GM19455 (cell line): ENCODE measurements at regions not wholly inside any gene's neighbourhood (a gene's known extent, or its start where the extent isn't known, plus 50 kb on each side); places are given as distances from the start of the nearest gene placed in this dataset.
"Not testable (repeated sequence)": the region's sequence is repeated elsewhere in the genome, so short reads cannot be mapped to it uniquely, and the experiment has no call there.

Experiments
- ATAC-seq: cut with Tn5 transposase; IDR thresholded peaks from one replicate; pipeline ENCODE4 v1.9.1; 2021; ENCODE audit not compliant: unreplicated experiment

DNA sequence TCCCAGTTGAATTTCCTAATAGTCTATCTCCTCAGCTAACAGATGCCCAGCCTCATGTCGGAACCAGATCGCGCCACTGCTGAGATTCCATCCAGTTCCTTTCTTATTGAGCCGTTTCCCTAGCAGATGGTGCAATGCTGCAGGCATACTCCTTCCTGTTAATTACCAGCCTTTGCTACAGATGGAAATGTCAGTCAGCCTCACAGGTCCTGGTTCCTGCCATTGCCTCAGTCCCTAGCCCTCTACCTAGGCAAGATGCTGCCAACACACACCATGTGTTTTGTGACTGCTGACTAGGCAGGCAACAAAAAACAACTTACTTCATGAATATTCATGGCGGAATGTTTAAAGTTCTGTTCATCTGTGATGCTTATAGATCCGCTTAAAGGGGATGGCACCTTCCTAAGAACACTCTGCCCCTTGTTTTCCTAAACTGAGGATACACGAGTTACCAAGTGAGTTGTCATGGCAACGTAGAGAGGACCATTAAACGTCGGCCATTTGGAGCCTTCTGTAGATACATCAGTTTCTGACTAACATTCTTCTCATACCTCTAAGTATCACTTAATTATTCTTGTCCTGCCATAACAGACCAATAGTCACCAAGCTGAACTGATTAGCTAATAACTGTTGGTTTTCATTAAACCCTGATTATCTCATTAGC lies 749.5 kb downstream of the RNF144A start:
- no peak for ATAC-seq

DNA sequence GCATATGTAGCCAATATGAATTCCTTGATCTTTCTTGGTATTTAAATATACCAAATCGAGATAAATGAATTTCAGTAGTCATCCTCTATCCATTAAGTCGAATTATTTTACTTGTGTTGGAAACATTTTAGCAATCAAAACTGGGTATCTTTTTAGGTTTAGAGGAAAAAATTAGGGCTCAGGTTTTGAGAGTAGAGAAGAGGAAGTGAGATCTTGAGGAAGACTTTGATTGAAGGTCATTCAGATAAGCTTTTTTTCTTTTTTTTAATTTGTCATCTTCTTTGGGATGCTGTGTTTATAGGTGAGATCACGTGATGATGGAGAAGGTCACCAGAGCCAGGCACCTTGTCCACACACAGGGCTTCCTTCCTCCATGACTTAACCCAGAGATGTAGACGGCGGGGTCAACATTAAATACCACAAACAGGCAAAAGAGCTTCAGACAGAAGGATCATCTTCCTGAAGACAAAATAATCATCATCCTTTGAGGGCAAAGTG lies 750.1 kb downstream of the RNF144A start:
- ATAC-seq = no peak

DNA sequence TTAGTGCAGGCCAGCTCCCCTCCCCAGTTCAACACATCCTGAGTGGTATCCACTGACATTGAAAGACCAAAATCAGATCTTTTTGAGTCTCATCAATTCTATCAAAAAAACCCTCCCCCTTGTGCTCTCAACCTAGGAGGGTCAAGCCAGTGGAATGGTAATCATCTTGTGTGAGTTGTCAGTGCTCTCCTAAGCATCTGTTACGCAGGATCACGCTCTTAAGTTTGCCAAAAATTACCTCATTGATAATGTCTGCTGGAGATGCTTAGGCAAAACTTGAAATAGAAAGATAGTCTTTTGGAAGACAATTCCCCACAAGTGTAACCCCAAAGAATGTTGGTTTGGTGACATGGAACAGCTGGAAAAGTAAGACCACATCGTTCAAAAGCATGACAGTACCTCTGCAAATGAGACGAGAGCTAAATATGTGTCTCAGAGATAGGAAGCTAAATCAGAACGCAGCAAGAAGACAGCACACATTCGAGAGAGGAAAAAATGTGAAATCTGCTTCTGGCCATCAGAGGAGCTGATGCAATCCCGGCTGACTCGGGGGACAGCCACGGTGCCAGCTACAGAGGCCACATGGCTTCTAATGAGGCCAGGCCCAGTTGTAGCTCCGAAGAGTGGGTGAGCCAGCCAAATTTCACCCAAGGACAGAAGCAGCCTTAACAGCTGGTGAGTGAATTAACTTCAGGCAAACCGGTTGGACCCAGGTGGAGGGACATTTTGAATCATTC lies 753.9 kb downstream of the RNF144A start:
- ATAC-seq = no peak

DNA sequence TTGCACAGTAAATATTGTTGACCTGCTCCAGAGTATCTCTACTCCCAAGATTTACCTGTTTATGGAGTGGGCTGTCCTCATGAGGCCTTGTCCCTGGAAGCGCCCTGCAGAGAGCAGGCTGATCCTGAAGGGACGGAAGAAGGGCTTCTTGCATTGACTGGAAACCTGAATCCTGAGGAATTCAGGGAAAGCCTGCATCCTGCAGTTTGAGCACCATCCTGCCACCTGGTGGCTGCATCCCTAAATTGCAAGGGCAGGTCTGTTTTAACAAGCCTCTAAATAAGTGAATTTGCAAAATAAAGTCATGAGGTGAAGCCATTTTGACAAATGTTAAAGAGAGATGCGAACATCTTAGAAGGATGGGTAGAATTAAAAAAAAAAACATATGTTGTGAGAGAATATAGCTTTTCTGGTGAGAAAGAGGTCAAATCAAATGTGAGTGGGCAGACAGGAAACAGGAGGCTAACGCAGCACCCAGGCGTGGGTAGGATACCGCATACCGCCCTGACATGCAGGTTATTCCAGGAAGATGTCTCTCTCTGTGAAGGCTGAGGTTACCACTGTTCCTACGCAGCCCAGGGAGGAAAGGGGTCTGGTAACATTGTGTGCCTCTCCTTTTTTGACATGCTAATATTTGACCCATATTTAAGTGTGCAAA lies 754.9 kb downstream of the RNF144A start:
- ATAC-seq = no peak

DNA sequence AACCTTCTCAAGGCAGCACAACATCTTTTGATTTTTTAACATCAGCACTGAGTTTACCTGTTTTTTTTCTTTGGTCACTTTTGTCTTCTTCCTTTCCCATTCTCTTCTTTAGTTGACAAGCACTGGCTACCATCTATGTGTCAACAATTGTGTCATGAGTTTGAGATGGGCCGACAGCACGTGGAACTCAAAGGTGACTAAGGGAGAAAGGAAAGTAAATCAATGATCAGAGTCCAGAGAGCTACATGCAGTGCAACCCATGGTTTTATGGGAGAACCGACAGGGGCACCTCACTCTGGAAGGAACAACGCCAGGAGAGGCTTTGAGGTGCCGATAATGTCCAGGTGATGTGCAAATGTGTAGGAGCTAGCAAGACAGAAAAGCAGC lies 755.5 kb downstream of the RNF144A start:
- no peak for ATAC-seq

DNA sequence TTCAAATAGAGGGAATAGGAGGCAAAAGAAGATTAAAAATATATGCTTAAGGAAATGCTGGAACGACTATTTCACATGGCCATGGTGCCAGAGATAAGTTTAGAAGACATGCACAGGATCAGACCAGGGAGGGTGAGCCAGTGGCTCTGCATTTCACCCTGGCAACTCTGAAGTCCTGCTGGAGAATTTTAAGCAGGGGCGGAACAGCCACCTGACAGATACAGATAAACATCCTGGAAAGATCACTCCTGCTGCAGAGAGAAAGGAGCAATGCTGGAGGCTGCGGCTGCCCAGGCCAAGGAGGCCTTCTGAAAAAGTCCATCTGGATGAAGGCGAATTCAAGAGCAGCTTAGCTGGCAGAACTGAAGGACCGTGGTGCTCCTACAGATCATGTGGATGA lies 755.9 kb downstream of the RNF144A start:
- ATAC-seq = no peak

DNA sequence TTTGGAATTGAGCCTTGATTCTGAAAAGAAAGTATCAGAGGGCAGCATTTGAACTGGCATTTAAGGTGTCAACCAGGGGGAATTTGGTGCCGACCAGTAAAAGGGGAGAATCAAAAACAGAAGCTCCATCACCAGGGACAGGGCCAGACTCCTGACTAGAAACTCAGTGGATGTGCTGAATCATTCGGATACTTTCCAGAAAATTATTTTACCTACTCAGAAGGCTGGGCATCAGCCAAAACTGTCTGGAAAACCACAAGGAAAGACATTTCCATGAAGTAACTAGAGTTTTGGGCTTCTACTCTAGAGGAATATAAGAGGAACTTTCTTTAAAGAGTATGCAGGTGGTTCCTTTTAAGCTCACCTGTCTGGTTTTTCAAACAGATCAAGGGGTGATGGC lies 756.6 kb downstream of the RNF144A start:
- no peak for ATAC-seq

DNA sequence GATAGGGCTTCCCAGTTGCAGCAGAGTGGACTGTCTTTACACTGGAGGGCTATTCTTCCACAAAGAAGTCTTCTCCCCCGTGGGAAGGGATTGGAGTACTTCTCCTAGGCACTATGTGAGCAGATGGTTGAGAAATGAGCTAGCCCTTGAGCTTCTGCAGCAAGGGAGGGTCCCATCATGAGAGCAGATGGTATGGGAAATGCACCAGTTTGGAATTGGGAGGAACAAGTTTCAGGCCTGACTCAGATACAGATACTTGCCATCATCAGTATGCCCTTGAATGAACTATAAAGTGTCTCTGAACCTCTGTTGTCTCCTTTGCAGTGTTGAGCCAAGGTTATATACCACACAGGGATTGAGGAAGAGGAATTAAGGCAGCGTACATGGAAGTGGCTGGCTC lies 757.4 kb downstream of the RNF144A start:
- no peak for ATAC-seq

DNA sequence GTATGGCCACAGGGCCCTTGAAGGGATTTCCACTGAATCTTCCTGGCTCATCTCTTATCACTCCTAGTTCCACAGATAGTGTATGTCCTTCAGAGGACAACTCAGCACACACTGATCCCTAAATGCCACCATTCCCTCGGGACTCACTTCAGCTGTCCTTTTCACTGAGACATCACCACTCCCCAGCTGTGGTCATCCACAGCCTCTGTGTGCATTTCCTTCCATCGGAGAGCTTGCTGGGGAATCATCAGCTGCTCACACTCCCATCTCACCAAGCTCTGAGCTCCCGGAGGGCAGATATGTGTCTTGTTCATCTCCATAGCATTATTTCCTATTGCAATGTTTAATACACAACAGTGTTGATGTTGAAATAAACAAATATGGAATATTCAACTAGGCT lies 759.5 kb downstream of the RNF144A start:
- ATAC-seq = no peak

DNA sequence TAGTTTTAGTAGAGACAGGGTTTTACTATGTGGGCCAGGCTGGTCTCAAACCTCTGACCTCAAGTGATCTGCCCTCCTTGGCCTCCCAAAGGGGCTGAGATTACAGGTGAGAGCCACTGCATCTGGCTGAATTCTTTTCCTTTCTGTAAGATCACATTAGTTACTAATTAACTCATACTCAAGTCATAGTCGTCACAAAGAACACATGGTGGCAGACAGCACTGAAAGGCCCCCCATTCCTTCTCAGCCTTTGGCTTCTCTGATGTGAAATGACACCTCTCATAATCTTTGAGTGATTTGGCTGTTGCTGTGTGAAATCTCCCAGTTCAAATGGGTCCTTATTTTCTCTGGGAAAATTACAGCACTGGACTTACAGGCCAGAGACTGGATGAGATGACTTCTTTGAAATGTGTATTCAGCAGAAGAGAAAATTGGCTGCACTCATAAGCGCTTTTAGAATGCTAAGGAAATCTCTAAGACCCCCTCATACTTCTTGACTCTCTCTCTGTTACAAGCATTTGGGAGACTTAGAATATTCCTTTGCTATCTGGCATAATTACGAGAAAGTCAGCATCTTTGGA lies 764.8 kb downstream of the RNF144A start:
- no peak for ATAC-seq

DNA sequence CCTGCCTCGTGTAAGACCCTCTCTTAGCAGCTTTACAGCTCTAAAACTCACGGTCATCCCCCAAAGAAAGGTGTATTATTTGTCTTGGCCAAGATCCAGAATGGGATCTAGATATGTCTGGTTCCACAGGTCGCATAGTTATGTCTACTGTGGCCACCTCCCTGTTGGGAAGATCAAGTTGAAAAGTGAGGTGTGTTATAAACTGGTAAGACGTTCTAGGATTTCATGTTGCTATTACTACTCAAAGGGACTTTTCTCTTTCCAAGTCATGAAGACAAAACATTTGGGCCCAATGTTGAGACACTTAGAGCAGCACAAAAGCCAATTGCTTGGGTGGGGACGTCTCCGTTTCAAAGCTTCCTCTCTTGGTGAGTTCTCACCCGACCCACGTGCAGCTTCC lies 766.0 kb downstream of the RNF144A start:
- no peak for ATAC-seq

DNA sequence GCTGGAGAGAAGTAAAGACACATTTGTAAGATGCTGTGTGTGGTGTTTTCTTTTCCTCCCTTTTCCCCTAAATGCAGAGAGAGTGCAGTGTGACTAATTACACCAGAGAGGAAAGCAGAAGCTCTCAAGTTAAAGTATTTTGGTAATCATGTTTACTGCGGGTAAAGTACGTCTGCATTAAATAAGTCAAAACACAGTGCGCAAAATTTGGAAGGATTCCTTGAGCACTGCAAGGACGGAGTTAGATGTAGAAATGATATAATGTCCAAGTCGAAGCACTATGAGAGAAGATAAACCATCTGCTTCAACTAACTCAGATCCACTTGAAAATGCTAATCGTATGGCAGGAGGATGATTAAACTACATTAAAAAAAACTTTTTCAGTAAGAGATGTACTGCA lies 766.5 kb downstream of the RNF144A start:
- no peak for ATAC-seq

DNA sequence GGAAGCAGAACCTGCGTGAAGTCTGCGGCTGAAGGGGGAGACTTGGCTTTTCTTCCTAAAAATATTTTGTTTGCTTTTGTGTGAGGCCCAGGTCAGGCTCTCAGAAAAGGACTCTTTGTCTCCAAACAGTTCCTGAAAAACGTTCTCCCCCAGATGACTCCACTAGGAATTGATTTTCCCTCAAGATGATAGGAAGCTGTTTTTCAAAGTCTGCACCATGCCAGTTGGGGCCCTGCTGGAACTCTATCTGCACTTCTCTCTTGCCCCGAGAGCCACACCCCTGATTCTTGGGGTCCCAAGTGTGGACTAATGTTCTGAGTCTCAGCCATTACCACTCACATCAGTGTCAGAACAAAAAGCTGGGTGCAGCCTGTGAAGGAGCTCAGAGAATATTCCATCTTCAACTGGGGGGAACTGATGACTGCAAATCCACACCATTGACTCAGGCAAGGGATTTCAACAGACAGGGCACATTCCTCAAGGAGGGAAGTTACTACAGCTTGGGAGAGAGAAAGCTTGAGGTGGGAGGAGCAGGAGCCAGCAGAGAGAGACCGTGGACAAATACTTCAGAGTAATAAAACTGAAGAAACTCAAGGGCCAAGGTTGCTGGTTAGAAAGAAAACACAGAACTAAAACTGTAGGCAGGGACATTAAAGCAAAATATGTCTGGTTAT lies 768.3 kb downstream of the RNF144A start:
- no peak for ATAC-seq

DNA sequence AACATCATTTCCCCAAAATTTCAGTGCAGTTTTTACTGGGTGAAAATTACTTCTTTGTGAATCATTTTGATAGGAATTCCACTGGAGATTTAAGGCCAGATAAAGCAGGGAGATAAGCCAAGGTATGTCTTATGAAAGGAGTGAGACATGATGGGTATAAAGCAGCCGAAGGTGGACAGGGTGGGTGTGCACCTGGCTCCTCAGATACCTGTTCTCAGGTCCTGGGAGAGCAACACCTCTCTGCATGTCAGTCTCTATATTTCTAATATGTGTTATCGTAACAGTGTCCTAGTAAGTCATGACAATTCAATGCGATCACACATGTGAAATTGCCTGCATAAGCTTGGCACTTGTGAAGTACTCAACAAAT lies 768.8 kb downstream of the RNF144A start:
- ATAC-seq = no peak

DNA sequence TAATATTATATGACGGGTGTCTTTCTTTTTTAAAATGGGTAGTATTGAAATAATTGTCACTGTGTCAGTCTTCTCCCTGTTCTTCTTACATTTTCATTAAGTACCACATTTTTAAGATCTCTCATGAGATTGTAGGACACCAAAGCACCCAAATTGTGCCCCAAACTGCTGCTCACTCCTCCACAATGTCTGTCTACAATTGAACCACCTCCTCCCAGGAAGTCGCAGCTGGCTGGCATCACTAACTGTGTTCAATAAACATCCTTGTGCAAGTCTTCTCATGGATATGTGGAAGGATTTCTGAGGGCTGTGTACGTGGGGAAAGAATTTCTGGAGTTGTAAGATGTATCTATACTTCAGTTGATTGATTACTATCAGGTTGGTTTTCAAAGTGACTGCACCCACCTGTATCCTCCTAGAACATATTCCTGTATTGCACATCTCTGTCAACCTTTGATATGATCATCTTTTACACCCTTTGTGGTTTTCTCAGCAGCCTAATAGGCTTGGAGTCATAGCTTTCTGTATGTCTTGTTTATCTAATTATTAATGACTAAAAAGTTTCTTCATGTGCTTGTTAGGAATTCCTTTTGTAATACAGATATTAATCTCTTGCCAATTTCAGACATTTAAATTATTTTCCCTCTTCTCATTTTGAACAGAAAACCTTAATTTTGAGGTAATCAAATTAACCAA lies 774.9 kb downstream of the RNF144A start:
- ATAC-seq = no peak

DNA sequence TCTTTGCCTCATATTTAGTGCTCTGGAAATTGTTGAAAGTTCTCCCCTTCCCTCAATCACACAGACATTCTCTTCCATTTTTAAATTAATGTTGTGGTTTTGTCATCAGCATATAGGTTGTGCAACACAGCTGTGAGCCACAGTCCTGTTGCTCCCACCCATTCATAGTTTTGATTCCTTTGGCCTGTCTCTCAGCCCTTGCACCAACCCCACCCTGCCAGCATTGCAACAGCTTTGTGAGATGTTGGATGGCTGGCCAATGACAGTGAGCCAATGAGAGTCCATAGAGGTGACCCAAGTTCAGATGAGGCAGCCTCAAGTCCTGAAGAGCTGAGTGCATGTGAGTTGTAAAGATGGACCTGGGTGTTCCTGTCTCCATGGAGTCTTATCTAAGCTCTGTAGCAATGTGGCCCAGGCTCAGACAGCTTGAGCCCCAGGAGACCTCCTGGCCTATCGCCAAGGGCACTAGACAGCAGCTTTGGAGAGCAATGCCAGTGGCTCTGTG lies 775.5 kb downstream of the RNF144A start:
- no peak for ATAC-seq

DNA sequence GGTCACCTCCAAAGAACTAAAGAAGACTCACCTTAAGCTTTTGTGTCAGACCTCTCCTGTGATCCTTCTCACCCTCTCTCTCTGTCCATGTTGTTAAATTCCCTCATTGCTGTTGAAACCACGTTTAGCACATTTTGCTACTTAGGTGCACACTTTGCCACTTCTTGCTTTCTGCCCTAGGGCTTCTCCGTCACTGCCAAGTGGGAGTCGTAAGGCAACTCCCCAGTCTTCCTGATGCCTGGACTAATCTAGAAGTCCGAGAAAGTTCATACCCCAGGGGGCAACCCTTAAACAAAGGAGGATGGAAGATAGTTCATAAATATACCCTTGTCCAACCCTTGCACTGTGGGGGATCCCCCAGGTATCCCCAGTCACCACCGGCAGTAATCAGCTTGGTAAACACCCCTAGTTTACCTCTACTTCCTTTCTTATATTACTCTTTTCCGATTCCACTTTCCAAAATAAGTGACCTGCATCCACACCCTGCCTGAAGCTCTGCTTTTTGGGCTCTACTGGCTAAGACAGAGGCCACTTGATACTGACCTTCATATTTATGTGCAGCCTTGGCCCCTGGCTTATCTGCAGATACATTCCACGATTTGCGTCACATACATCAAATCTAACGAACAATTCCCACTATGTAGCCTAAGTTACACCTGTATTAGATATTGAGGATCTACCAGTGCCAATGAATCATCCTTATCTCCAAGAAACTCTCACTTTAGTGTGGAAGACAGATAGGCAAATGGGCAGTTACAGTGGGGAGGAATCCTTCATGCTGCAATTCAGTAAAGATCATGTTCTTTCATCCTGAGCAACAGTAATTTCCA lies 776.2 kb downstream of the RNF144A start:
- no peak for ATAC-seq

DNA sequence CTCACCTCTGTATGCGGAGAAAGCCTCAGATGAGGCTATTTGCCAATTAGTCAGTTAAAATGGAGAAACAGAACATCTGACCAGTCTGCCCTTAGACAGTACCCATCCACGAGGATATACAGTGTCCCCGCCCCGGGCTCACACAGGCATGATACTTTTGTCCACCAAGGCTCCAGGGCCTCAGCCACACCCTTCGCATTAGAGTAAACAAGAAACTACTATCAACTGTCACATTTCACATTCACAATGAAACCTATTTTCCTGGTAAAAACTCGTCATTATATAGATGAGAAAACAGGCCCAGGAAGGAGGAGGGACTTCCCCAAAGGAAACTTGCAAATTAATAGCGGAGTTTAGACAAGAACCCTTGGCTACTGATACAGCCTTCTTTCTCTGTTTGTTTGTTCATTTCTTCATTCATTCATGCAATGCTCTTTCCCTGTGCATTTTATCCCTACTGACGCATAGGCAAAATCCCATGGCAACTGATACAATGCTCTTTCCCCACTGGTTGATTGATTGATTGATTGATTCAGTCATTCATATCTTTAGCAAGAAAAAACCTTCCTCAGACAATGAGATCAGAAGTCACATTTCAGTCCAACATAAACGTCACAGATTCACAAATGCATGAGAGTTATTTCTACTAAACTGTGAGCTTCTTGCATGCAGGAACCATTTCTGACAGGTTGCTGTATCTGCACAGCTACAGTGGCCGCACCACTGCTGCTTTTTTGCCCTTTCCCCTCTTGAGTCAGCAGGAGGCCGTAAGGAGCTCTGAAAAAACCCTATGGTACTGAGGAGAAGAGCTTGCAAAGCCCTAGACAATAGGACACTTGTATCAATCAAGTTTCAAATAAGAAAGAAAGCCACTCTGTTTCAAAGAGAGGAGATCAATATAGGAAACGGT lies 777.1 kb downstream of the RNF144A start:
- ATAC-seq = no peak

DNA sequence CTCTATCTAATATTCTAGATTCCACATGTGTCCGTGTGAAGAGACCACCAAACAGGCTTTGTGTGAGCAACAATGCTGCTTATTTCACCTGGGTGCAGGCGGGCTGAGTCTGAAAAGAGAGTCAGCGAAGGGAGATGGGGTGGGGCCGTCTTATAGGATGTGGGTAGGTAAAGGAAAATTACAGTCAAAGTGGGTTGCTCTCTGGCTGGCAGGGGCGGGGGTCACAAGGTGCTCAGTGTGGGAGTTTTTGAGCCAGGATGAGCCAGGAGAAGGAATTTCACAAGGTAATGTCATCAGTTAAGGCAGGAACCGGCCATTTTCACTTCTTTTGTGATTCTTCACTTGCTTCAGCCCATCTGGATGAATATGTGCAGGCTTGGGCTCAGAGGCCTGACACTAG lies 779.3 kb downstream of the RNF144A start:
- ATAC-seq = not testable (repeated sequence)
